WERI-Rb-1 (cell line): ENCODE measurements at regions not wholly inside any gene's neighbourhood (a gene's known extent, or its start where the extent isn't known, plus 50 kb on each side); places are given as distances from the start of the nearest gene placed in this dataset.
"Not testable (repeated sequence)": the region's sequence is repeated elsewhere in the genome, so short reads cannot be mapped to it uniquely, and the experiment has no call there.

ENCODE experiments used
- DNase-seq: peaks from one replicate; pipeline ENCODE4 v3.0.0-alpha.2; 2020
- H3K27ac ChIP-seq: fragments of 250-450 bp; sonication (Bioruptor Pico); 2 replicates; pipeline ENCODE4 v1.5.1; 2020; ENCODE audit warnings: mild to moderate bottlenecking, moderate library complexity
- H3K27me3 ChIP-seq: fragments of 250-450 bp; sonication (Bioruptor Pico); 2 replicates; pipeline ENCODE4 v1.5.1; 2021; ENCODE audit warnings: mild to moderate bottlenecking, low read depth, moderate library complexity; ENCODE audit not compliant: insufficient read depth, severe bottlenecking
- H3K36me3 ChIP-seq: fragments of 250-450 bp; sonication (Bioruptor Pico); 2 replicates; pipeline ENCODE4 v1.5.1; 2020; ENCODE audit warnings: mild to moderate bottlenecking, moderate library complexity
- H3K4me3 ChIP-seq: 2 replicates; pipeline ENCODE4 v1.5.1; 2011; ENCODE audit warnings: low read depth, mild to moderate bottlenecking, control low read depth, low read length
- H3K9me3 ChIP-seq: fragments of 250-450 bp; sonication (Bioruptor Pico); 2 replicates; pipeline ENCODE4 v1.5.1; 2021; ENCODE audit warnings: mild to moderate bottlenecking, moderate library complexity; ENCODE audit not compliant: severe bottlenecking
- TF ChIP-seq, protein P1 (sequence below): IDR thresholded peaks from 2 replicates; pipeline ENCODE4 v1.5.1; 2011; ENCODE audit warnings: low read depth, mild to moderate bottlenecking, control low read depth, inconsistent platforms, low read length

DNA sequence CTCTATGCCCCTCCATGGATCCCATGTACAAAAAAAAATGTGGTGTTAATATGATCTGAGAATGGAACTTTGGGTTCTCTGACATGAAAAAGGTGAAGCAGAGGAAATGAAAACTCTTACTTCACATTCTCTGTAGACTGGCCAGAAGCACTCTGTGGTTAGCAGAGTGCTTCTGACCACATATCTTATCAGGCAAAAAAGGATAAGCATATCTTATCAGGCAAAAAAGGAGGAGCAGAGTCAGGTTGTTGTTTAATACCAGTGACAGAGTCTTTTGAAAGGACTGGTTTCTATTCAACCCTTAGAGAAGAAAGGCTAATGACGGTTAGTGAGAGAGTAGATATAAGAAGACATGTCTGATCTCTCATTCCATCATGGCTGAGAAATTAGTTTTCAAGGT lies 1404.8 kb downstream of the SLITRK1 start:
- Histone ChIP-seq H3K4me3 (no peak overlapping the region), H3K36me3 (no peaks in the 10 kb centered on the region), H3K27ac (no peak overlapping the region), H3K27me3 (no peaks in the 10 kb centered on the region), H3K9me3 (no peaks in the 10 kb centered on the region)
- no peak for DNase-seq
- TF ChIP-seq, protein P1, sequence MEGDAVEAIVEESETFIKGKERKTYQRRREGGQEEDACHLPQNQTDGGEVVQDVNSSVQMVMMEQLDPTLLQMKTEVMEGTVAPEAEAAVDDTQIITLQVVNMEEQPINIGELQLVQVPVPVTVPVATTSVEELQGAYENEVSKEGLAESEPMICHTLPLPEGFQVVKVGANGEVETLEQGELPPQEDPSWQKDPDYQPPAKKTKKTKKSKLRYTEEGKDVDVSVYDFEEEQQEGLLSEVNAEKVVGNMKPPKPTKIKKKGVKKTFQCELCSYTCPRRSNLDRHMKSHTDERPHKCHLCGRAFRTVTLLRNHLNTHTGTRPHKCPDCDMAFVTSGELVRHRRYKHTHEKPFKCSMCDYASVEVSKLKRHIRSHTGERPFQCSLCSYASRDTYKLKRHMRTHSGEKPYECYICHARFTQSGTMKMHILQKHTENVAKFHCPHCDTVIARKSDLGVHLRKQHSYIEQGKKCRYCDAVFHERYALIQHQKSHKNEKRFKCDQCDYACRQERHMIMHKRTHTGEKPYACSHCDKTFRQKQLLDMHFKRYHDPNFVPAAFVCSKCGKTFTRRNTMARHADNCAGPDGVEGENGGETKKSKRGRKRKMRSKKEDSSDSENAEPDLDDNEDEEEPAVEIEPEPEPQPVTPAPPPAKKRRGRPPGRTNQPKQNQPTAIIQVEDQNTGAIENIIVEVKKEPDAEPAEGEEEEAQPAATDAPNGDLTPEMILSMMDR: no peak

DNA sequence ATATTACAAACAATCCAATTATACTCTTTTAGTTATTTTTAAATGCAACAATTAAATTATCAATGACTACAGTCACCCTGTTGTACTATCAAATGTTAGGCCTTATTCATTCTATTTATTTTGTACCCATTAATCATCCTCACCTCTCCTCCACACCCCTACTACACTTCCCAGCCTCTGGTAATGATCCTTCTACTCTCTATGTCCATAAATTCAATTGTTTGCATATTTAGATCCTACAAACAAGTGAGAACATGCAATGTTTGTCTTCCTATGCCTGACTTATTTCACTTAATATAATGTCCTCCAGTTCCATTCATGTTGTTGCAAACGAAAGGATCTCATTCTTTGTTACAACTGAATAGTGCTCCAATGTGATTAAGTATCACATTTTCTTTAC lies 1414.6 kb downstream of the SLITRK1 start:
- no peaks in the 10 kb centered on the region for H3K9me3 ChIP-seq
- no peaks in the 10 kb centered on the region for H3K36me3 ChIP-seq
- no peak overlapping the region for H3K27ac ChIP-seq
- DNase-seq: no peak
- H3K4me3 ChIP-seq: no peak overlapping the region
- no peaks in the 10 kb centered on the region for H3K27me3 ChIP-seq
- TF ChIP-seq, protein P1: no peak

DNA sequence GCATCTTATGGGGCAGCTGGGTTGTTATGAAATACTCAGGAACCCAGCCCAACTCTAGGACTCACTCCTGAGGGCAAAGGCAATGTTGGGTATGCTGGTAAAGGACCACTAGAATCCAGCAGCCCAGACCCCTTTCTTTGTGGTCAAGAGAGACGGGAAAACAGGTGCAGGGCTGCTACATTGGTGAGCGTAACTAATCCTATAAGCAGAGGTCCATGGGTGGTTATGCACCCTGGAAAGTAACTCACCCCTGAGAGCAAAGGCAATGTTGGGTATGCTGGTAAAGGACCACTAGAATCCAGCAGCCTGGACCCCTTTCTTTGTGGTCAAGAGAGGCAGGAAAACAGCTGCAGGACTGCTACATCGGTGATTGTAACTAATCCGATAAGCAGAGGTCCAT lies 1422.7 kb downstream of the SLITRK1 start:
- DNase-seq, H3K9me3 ChIP-seq, H3K27me3 ChIP-seq, H3K27ac ChIP-seq, H3K36me3 ChIP-seq, H3K4me3 ChIP-seq: not testable (repeated sequence)

DNA sequence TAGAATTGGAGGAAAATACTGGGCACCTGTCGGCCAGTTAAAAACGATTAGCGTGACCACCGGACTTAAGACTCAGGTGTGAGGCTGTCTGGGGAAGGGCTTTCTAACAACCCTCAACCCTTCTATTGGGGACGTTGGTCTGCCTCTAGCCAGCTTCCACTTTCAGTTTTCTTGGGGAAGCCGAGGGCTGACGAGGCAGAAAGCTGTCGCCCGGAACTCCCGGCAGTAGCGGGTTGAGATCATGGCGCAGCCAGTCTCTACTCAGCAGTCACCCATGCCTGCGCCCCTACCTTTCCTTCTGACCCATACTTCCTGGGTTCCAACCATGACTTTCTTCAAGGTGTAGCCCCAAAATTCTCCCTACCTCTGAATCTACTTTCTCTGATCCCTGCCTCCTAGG lies 1424.1 kb downstream of the SLITRK1 start:
- Histone ChIP-seq H3K4me3 (no peak overlapping the region), H3K27me3 (no peaks in the 10 kb centered on the region), H3K9me3 (no peaks in the 10 kb centered on the region), H3K36me3 (no peaks in the 10 kb centered on the region), H3K27ac (no peak overlapping the region)
- no peak for DNase-seq
- TF ChIP-seq, protein P1: no peak

DNA sequence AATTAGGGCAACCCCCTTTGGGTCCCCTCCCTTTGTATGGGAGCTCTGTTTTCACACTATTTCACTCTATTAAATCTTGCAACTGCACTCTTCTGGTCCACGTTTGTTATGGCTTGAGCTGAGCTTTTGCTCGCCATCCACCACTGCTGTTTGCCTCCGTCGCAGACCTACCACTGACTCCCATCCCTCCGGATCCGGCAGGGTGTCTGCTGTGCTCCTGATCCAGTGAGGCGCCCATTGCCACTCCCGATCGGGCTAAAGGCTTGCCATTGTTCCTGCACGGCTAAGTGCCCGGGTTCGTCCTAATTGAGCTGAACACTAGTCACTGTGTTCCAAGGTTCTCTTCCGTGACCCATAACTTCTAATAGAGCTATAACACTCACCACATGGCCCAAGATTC lies 1424.7 kb downstream of the SLITRK1 start:
- H3K36me3 ChIP-seq, DNase-seq, H3K4me3 ChIP-seq, H3K27me3 ChIP-seq, H3K9me3 ChIP-seq, H3K27ac ChIP-seq: not testable (repeated sequence)

DNA sequence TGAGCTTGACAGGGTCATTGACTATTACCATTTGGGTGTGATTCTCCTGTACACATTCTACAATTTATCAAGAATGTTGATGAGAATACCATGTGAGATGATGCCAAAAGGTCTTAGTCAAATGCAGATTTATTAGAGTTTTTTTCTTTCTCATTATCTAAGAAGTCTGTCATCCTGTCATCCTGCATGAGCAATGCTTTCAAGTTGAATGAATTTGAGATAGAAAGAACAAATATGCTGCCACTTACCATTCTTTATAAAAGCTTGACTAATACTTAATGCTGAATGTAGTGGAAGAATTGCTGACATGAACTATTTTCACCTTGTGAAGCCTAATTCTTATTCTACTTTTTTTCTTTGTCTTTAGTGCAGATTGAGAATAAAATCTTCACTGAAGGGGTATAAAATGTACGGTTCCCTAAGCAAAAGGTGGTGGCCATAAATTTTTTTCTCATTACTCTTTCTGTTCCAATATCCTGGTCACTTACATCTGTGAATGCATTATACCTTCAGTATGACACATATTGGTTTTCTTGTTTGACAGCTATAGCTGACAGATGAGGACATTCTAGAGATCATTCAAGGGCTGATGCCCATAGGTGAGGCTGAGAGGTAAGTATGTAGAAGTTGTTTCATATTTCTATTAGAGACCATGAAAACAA lies 1434.7 kb downstream of the SLITRK1 start:
- Histone ChIP-seq H3K27ac (no peak overlapping the region), H3K9me3 (no peaks in the 10 kb centered on the region), H3K4me3 (no peak overlapping the region), H3K27me3 (no peaks in the 10 kb centered on the region), H3K36me3 (no peaks in the 10 kb centered on the region)
- TF ChIP-seq, protein P1: no peak
- DNase-seq: no peak
